Fibroblast of lung (primary cell): ENCODE measurements at regions not wholly inside any gene's neighbourhood (a gene's known extent, or its start where the extent isn't known, plus 50 kb on each side); places are given as distances from the start of the nearest gene placed in this dataset.
A peak's percentile ranks its signal among the peaks of the same experiment; 100 is the strongest.

Experiments used
- DNase-seq, 2 donors: peaks; one replicate each; pipeline versions ENCODE4 v3.0.0 to v3.0.0-alpha.2; 2010; ENCODE audit warnings: low read depth in 2 of 2
- H2AFZ ChIP-seq: 2 replicates; pipeline ENCODE4 v1.5.1; 2012; ENCODE audit warnings: low read length, control low read depth, inconsistent platforms
- H3K27ac ChIP-seq: 2 replicates; pipeline ENCODE4 v1.5.1; 2011; ENCODE audit warnings: low read length, control low read depth; ENCODE audit not compliant: insufficient read depth
- H3K27me3 ChIP-seq: 2 replicates; pipeline ENCODE4 v1.5.1; 2011; ENCODE audit warnings: mild to moderate bottlenecking, low read length; ENCODE audit not compliant: control insufficient read depth, insufficient read depth
- H3K36me3 ChIP-seq: 2 replicates; pipeline ENCODE4 v1.5.1; 2011; ENCODE audit warnings: low read length; ENCODE audit not compliant: control insufficient read depth, insufficient read depth
- H3K4me1 ChIP-seq: 2 replicates; pipeline ENCODE4 v1.5.1; 2011; ENCODE audit warnings: low read length; ENCODE audit not compliant: control insufficient read depth, insufficient read depth; ENCODE audit errors: extremely low read depth
- H3K4me2 ChIP-seq: 2 replicates; pipeline ENCODE4 v1.5.1; 2011; ENCODE audit warnings: low read length, control low read depth; ENCODE audit not compliant: insufficient read depth; ENCODE audit errors: extremely low read depth
- H3K4me3 ChIP-seq, 4 experiments: fragments of 200-600 bp in 1 of 4; sonication (generic) in 1 of 4; replicated peaks in 1 of 4; 2 replicates each; pipeline ENCODE4 v1.5.1; 2011 to 2016; ENCODE audit warnings: low read length in 4 of 4, low read depth in 3 of 4, mild to moderate bottlenecking in 3 of 4, control low read depth in 2 of 4, inconsistent platforms in 1 of 4, mixed read lengths in 1 of 4; ENCODE audit not compliant: insufficient read depth in 1 of 4; ENCODE audit errors: control extremely low read depth in 1 of 4
- H3K79me2 ChIP-seq: 2 replicates; pipeline ENCODE4 v1.5.1; 2012; ENCODE audit warnings: mild to moderate bottlenecking, low read length, inconsistent platforms; ENCODE audit not compliant: control insufficient read depth, insufficient read depth
- H3K9ac ChIP-seq: 2 replicates; pipeline ENCODE4 v1.5.1; 2011; ENCODE audit warnings: mild to moderate bottlenecking, low read length, control low read depth; ENCODE audit not compliant: insufficient read depth
- H3K9me3 ChIP-seq: 2 replicates; pipeline ENCODE4 v1.5.1; 2012; ENCODE audit warnings: low read depth, low read length; ENCODE audit not compliant: control insufficient read depth, insufficient read depth
- H4K20me1 ChIP-seq: 2 replicates; pipeline ENCODE4 v1.5.1; 2011; ENCODE audit warnings: low read length; ENCODE audit not compliant: control insufficient read depth, insufficient read depth; ENCODE audit errors: extremely low read depth
- EZH2 ChIP-seq: IDR thresholded peaks from 2 replicates; pipeline ENCODE4 v1.5.1; 2012; ENCODE audit warnings: low read length, control low read depth, mild to moderate bottlenecking; ENCODE audit errors: missing control alignments
- TF ChIP-seq, protein P1 (sequence below), 2 donors: IDR thresholded peaks in 1 of 2; conservative IDR thresholded peaks in 1 of 2; 1 replicate in 1 of 2; 2 replicates in 1 of 2; pipeline ENCODE4 v1.5.1; 2011 to 2012; ENCODE audit warnings: low read length in 2 of 2, control low read depth in 1 of 2, inconsistent platforms in 1 of 2, low read depth in 1 of 2, mild to moderate bottlenecking in 1 of 2

DNA sequence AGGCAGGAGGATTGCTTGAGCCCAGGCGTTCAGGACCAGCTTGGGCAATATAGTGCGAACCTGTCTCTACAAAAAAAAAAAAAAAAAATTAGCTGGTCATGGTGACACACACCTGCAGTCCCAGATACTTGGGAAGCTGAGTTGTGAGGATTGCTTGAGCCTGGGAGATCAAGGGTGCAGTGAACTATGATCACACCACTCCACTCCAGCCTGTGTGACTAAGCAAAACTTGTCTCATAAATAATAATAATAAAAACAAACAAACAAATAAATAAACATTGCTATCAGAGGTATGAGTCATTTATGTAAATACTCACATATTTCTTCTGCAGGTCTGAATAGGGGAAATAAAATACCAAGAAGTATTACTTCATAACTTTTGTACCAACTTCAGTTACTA, 1372.7 kb upstream of the AGA start:
- no peak overlapping the region for H2AFZ ChIP-seq
- no peaks in the 10 kb centered on the region for H3K9me3 ChIP-seq
- no peak for DNase-seq
- no peaks in the 10 kb centered on the region for H3K4me1 ChIP-seq
- H3K27ac ChIP-seq: no peak overlapping the region
- H3K4me3 ChIP-seq: no peak overlapping the region
- H3K79me2 ChIP-seq: no peaks in the 10 kb centered on the region
- no peaks in the 10 kb centered on the region for H3K36me3 ChIP-seq
- H3K9ac ChIP-seq: no peak overlapping the region
- no peaks in the 10 kb centered on the region for H3K27me3 ChIP-seq
- TF ChIP-seq, protein P1, sequence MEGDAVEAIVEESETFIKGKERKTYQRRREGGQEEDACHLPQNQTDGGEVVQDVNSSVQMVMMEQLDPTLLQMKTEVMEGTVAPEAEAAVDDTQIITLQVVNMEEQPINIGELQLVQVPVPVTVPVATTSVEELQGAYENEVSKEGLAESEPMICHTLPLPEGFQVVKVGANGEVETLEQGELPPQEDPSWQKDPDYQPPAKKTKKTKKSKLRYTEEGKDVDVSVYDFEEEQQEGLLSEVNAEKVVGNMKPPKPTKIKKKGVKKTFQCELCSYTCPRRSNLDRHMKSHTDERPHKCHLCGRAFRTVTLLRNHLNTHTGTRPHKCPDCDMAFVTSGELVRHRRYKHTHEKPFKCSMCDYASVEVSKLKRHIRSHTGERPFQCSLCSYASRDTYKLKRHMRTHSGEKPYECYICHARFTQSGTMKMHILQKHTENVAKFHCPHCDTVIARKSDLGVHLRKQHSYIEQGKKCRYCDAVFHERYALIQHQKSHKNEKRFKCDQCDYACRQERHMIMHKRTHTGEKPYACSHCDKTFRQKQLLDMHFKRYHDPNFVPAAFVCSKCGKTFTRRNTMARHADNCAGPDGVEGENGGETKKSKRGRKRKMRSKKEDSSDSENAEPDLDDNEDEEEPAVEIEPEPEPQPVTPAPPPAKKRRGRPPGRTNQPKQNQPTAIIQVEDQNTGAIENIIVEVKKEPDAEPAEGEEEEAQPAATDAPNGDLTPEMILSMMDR (conservative IDR thresholded peaks at IDR 0.05 in 1 of 2, IDR thresholded peaks at IDR 0.05 in 1 of 2; ENCODE audit: low read depth in 1 of 2, low read length in 2 of 2): no peak
- no peak for TF ChIP-seq EZH2
- H3K4me2 ChIP-seq: no peak overlapping the region
- H4K20me1 ChIP-seq: no peaks in the 10 kb centered on the region

DNA sequence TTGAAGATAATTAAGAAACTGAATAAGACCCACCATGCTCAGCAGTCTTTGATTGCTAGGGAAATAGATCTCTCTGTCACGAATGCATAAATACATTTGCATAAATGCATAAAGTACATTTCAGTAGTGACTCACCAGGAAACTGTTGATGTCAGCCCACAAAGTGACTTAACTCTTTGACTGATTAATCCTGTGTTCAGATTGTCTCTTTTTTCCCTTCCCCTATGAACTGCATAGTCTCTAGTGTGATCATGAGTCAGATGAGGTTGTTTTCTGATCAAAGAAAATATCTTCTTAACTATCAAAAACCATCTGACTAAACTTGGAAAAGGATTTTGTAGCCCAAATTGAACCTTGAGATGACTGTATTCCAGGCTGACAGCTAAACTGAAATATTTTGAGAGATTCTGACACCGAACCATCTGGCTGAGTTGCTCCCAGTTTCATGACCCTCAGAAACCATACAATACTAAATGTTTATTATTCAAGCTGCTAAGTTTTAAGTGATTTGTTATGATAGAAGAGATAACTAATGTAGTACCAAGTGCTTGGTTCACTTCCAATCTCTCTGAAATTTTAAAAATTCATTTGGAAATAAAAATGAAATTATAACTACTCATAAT, 1381.5 kb upstream of the AGA start:
- no peak overlapping the region for H3K9ac ChIP-seq
- H3K4me2 ChIP-seq: no peak overlapping the region
- H3K9me3 ChIP-seq: no peaks in the 10 kb centered on the region
- H3K27me3 ChIP-seq: no peaks in the 10 kb centered on the region
- no peaks in the 10 kb centered on the region for H3K36me3 ChIP-seq
- H4K20me1 ChIP-seq: no peaks in the 10 kb centered on the region
- H3K79me2 ChIP-seq: no peaks in the 10 kb centered on the region
- TF ChIP-seq, protein P1 (conservative IDR thresholded peaks at IDR 0.05 in 1 of 2, IDR thresholded peaks at IDR 0.05 in 1 of 2; ENCODE audit: low read depth in 1 of 2, low read length in 2 of 2): no peak
- no peak for TF ChIP-seq EZH2
- no peak overlapping the region for H3K27ac ChIP-seq
- H3K4me3 ChIP-seq: no peak overlapping the region
- H3K4me1 ChIP-seq: no peaks in the 10 kb centered on the region
- no peak overlapping the region for H2AFZ ChIP-seq
- peak; percentile 71 to 72 for DNase-seq

DNA sequence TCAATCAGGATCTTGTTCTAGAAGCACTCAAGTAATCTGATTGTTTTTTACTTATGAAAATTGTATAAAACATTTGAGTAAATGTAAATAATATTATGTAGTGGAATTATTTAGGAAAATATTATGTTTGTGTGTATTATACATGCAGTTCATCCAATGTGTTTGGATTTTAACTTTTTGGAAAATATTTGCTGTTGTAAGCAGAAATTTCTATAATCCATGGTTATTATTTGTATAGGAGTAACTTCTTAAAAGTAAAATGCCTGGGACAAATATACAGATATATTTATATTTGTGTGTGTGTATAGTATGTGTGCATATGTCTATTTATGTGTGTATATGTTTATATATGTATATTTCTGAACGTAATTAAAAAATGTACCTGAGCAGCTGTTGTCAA, 1394.6 kb upstream of the AGA start:
- H2AFZ ChIP-seq: no peak overlapping the region
- H3K4me3 ChIP-seq: no peak overlapping the region
- H3K27me3 ChIP-seq: no peaks in the 10 kb centered on the region
- H3K9ac ChIP-seq: no peak overlapping the region
- TF ChIP-seq EZH2: no peak
- TF ChIP-seq, protein P1 (conservative IDR thresholded peaks at IDR 0.05 in 1 of 2, IDR thresholded peaks at IDR 0.05 in 1 of 2; ENCODE audit: low read depth in 1 of 2, low read length in 2 of 2): no peak
- H4K20me1 ChIP-seq: no peaks in the 10 kb centered on the region
- no peaks in the 10 kb centered on the region for H3K4me1 ChIP-seq
- H3K36me3 ChIP-seq: no peaks in the 10 kb centered on the region
- no peak for DNase-seq
- H3K27ac ChIP-seq: no peak overlapping the region
- no peaks in the 10 kb centered on the region for H3K79me2 ChIP-seq
- H3K9me3 ChIP-seq: no peaks in the 10 kb centered on the region
- H3K4me2 ChIP-seq: no peak overlapping the region
